Stomach (tissue), 4 donors: ENCODE measurements at regions not wholly inside any gene's neighbourhood (a gene's known extent, or its start where the extent isn't known, plus 50 kb on each side); places are given as distances from the start of the nearest gene placed in this dataset.

Source experiments
- EP300 ChIP-seq: sonication (generic); formaldehyde crosslinking; IDR thresholded peaks from one replicate; pipeline ENCODE4 v1.6.1; 2017; ENCODE audit warnings: antibody characterized with exemption
- POLR2A ChIP-seq, 4 donors: fragments of 450-650 bp; IDR thresholded peaks; one replicate each; pipeline ENCODE4 v1.6.1; 2016; ENCODE audit warnings: antibody characterized with exemption in 4 of 4, control low read depth in 2 of 4, mild to moderate bottlenecking in 1 of 4, moderate library complexity in 1 of 4
- POLR2AphosphoS5 ChIP-seq, 3 donors: sonication (generic); formaldehyde crosslinking; IDR thresholded peaks; one replicate each; pipeline ENCODE4 v1.6.1; 2016; ENCODE audit warnings: antibody characterized with exemption in 3 of 3
- TF ChIP-seq, protein P1 (sequence below), 7 experiments: fragments of 450-650 bp in 4 of 7; fragments of 200-600 bp in 3 of 7; sonication (generic) in 3 of 7; IDR thresholded peaks; one replicate each; pipeline ENCODE4 v1.5.1; 2016 to 2019; ENCODE audit warnings: antibody characterized with exemption in 7 of 7, control low read depth in 2 of 7, mild to moderate bottlenecking in 1 of 7

DNA sequence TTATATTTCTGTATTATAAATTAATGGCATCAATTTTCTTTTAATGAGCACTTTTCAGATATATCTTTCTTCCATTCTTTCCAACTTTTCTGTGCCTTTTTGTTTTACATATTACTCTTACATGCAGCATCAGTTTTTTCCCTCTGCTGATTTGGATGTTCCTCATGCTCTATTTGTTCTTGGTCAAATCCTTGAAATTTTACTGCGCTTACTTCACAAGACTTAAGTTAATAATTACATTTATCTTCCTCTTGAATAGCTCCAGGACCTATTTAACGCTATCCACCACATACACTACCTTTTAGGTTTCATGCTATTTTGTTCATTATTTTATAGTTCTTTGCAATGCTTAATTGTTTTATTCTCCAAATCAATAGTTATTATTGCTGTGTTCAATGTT is 97.6 kb upstream of the CTTNBP2 start:
- TF ChIP-seq, protein P1, sequence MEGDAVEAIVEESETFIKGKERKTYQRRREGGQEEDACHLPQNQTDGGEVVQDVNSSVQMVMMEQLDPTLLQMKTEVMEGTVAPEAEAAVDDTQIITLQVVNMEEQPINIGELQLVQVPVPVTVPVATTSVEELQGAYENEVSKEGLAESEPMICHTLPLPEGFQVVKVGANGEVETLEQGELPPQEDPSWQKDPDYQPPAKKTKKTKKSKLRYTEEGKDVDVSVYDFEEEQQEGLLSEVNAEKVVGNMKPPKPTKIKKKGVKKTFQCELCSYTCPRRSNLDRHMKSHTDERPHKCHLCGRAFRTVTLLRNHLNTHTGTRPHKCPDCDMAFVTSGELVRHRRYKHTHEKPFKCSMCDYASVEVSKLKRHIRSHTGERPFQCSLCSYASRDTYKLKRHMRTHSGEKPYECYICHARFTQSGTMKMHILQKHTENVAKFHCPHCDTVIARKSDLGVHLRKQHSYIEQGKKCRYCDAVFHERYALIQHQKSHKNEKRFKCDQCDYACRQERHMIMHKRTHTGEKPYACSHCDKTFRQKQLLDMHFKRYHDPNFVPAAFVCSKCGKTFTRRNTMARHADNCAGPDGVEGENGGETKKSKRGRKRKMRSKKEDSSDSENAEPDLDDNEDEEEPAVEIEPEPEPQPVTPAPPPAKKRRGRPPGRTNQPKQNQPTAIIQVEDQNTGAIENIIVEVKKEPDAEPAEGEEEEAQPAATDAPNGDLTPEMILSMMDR (IDR thresholded peaks at IDR 0.05): no peak
- TF ChIP-seq POLR2A (IDR thresholded peaks at IDR 0.05): no peak
- TF ChIP-seq EP300: no peak
- no peak for TF ChIP-seq POLR2AphosphoS5 (IDR thresholded peaks at IDR 0.05)
